Left forelimb (tissue), 1 donor: ENCODE measurements at regions not wholly inside any gene's neighbourhood (a gene's known extent, or its start where the extent isn't known, plus 50 kb on each side); places are given as distances from the start of the nearest gene placed in this dataset.

Source experiments
- DNase-seq: peaks from one replicate; pipeline ENCODE4 v3.0.0-alpha.2; 2018; ENCODE audit warnings: low spot score

DNA sequence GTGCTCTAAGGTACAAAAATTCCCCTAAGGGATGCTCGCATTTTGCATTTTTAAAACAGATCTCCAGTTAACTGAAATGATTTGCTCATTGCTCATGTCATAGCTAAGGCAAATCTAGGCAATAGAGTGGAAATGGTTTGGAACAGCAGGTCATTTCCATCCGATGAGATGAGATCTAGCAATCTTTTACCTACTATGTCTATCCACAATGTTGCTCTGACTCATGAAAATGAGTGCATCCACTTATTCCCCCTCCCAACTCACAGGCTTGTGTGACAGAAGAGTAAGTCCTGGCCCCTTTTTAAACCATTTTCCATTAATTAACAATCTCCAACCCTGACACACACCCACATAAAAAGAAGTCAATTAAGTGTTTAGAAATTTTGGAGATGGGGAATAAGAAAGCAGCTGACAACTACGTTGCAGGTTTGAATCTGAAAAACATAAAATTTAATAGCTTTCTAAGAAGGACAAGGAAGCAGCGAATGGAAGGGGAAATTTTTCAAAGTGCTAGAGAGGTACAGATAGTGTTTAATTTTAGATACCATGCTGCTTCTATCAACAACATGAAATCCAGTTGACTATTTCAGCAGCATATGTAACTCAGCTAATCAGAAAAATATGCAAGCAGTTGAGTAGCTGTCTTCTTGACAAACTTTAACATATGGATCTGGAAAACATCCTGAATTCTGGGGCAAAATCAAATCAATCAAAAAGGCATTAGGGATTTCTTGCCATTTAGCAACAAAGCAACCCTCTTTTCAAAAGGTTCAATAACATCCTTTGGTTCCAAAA, 112.0 kb downstream of the TMCO5A start:
- DNase-seq: no peak

- no peak for DNase-seq
Observed at GRCh38 chr15:38048001-38048455, 113.6 kb downstream of the TMCO5A start.

DNA sequence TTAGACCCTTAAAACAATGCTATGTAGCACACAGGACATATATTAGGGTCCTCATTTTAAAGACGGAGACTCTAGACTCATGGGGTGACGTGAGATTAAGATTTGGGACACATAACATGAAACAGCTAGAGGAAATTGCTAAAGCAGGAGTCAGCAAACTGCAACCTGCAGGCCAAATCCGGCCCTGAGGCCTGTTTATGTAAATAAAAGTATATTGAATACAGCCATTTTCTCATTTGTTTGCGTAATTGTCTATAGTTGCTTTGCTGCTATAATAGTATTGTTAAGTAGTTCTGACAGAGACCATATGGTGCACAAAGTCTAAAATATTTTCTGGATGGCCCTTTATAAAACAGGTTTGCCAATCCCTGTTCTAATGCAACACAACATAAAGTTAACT, 115.5 kb downstream of the TMCO5A start:
- DNase-seq: no peak

DNA sequence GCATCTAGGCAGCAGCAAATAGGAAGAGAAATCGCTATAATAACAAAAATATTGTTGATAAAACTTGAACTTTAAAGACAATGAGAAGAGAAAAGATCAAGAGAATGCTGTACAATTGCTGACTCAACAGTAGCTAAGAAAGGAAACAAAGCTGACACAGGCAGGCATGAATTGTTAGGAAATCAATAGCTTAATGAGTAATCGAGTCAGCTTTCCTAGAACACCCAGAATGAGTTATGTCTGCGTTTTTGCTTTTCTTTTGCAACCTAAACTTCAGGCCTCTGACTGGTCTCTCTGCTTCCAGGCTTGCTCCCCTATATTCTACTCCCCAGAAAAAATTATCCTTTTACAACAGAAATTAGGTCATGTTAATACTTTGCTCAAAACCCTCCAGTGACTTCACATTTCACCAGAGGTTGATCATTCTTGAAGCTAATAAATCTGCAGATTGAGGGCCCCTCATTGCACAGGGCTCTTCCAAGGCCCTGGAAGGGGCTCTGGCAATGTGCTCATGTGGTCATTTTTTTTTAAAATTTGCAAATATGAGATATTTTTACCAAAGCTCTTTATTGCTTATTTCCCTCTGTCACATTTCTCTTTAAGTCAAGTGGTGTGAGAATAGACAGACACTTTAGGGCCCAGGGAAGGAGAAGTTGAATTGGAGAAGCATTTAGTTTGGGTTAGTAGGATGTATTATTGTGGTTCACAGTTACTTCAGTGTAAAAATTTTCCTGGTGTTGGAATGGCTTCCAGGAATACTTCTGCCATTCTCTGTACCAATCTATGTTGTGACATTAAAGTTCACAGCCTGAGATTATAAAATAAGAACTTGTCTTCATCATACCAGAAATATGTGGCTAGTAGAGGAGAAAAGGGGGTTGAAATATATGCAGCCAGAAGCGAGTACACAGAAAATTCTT, 116.3 kb downstream of the TMCO5A start:
- no peak for DNase-seq

DNA sequence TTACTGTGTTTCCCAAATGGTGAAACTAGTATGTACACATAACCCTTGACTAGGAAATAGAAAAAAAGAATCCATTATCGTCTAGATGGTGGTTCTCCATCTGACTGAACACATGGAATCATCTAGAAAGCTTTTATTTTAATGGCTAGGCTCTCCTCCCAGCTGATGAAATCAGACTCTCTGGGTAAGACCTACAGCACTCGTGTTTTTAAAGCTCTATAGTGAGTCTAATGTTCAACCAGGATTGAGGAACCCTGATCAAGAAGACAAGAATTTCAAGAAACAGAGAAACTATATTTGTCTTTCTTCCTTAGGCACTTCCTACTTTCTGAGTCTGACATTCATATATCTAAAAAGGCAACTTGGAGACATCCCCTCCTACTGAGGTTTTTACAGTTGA, 118.8 kb downstream of the TMCO5A start:
- no peak for DNase-seq

- DNase-seq: no peak
Observed at GRCh38 chr15:38053776-38054175, 119.3 kb downstream of the TMCO5A start.

DNA sequence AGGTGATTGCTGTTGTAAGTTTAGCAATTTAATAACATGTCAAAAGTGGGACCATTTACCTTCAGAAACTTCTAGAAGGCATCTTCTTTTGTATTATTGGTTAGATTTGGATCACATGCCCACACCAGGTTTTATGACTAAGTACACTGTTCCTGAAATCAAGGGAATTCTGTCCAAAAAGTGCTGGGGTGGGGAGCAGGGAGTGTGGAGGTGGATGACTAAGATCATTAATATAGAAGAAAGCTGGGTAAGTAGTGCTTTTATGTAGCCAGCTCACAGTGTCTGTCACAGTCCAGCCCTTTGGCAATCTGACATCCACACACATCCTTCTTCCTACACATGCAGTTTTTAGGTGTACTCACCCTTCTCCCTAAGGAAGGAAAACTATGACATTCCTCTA, 120.0 kb downstream of the TMCO5A start:
- no peak for DNase-seq

DNA sequence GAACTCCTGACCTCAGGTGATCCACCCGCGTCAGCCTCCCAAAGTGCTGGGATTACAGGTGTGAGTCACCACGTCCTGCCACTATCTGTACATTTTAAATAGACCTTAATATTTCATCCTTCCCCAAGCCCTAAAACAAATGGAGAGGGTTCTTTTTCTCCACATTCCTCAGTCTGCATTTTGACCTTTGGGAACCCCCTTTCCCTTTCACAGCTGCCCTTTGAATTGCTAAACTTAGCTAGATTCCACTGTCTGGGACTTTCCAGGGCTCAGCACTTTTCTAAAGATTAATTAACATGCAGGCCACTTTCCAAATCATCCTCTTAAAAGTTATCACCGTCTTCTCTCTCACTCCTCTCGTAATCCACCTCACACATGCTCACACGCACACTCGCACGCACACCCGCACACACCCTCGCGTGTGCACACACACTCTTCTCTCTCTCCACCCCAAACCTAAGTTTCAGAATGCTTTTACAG, 124.2 kb downstream of the TMCO5A start:
- DNase-seq: no peak

GRCh38 chr15:38059665-38060064, 125.2 kb downstream of the TMCO5A start:
- no peak for DNase-seq

- DNase-seq: no peak
Observed at GRCh38 chr15:38061856-38062649, 127.6 kb downstream of the TMCO5A start.

DNA sequence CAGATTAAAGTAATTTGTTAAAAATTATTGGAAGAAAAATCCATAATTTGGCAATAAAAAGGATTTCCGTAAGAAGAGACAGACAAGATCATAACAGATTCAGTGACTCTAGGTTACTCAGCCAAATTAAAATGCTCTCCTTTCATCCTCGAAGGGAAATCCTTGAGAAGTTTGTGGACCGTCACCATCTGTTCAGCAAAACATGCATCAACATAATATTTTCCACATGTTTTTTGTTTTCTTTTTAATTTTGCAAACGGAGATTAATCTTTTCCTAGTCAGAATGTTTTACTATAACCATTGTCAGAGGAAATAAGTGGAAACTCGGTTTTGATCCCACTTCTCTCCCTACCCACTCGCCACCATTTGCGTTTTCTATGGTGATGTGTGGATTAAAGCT, 128.3 kb downstream of the TMCO5A start:
- DNase-seq: no peak

GRCh38 chr15:38065721-38066345, 131.4 kb downstream of the TMCO5A start:
- no peak for DNase-seq

- DNase-seq: no peak
Observed at GRCh38 chr15:38066612-38067011, 132.2 kb downstream of the TMCO5A start.

GRCh38 chr15:38068626-38069391, 134.4 kb downstream of the TMCO5A start:
- DNase-seq: peak; percentile 65

DNA sequence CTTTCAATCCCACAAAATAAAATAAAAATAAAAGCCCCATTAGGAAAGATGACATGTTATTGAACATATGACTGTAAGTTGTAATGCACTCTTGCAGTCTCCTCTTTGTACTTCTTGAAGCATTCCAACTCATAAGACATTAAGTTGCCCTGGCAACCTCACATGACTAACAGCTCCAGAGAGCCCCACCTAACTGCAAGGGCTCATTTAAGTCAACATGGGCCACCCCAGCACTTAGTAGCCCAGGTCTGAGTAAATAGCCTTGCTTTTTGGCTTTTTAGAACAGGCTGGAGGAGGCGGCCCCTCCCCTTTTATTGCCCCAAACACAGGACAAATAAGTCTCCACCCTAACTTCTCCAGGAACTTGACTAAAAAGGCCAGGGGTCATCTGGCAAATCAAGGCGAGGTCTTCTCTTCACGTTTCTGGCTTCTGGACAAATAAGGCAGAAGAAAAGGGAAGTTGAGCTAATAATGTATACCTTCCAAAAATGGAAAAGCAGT, 135.1 kb downstream of the TMCO5A start:
- DNase-seq: no peak

- DNase-seq: no peak
Observed at GRCh38 chr15:38070778-38071177, 136.3 kb downstream of the TMCO5A start.

DNA sequence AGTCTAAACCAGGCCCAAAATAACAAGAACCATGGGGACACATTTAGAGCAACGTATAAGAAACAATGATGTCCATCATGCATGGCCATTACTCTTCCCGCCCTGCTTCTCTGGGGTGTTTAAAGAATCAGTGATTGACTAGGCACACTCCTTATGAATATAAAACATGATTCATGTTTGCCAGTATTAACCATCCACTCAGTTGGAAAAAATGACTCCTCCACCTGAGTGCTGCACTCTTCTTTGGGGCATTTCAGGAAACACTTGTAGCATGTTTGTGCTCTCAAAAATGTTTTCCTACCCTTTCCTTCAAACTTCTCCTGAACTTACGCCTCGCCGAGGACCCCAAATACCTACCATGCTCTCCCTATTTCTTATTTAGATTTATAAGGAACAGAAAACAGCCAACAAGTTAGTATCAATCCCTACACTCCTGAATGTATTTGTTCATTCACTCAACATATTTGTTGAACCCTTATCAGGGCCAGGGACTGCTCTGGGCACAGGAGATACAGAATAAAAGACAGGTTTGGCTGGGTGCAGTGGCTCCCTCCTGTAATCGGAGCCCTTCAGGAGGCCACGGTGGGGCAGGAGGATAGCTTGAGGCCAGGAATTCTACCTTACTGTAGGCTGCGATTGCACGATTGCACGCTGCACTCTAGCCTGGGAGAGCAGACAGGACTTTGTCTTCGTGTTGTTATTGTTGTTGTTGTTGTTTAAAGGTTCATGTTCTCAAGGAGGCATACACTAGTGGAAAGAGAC, 137.0 kb downstream of the TMCO5A start:
- no peak for DNase-seq

- no peak for DNase-seq
Observed at GRCh38 chr15:38072007-38072347, 137.5 kb downstream of the TMCO5A start.

GRCh38 chr15:38072348-38073177, 138.1 kb downstream of the TMCO5A start:
- peak; percentile 87 for DNase-seq
